ENCODE measurements at regions not wholly inside any gene's neighbourhood (a gene's known extent, or its start where the extent isn't known, plus 50 kb on each side); places are given as distances from the start of the nearest gene placed in this dataset.

- TF ChIP-seq, protein P1, sequence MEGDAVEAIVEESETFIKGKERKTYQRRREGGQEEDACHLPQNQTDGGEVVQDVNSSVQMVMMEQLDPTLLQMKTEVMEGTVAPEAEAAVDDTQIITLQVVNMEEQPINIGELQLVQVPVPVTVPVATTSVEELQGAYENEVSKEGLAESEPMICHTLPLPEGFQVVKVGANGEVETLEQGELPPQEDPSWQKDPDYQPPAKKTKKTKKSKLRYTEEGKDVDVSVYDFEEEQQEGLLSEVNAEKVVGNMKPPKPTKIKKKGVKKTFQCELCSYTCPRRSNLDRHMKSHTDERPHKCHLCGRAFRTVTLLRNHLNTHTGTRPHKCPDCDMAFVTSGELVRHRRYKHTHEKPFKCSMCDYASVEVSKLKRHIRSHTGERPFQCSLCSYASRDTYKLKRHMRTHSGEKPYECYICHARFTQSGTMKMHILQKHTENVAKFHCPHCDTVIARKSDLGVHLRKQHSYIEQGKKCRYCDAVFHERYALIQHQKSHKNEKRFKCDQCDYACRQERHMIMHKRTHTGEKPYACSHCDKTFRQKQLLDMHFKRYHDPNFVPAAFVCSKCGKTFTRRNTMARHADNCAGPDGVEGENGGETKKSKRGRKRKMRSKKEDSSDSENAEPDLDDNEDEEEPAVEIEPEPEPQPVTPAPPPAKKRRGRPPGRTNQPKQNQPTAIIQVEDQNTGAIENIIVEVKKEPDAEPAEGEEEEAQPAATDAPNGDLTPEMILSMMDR (IDR thresholded peaks at IDR 0.05), result no peak
- no peak for TF ChIP-seq POLR2A (IDR thresholded peaks at IDR 0.05)
Measured at GRCh38 chr16:86429663-86430062, 80.7 kb upstream of the FOXF1 start.
